ENCODE measurements at regions not wholly inside any gene's neighbourhood (a gene's known extent, or its start where the extent isn't known, plus 50 kb on each side); places are given as distances from the start of the nearest gene placed in this dataset.

- BruUV-seq (replicated peaks) = no TSS peak
- no peaks in the 10 kb centered on the region for H3K9me3 ChIP-seq (ENCODE audit: low read length)
- H3K4me2 ChIP-seq (ENCODE audit: low read length) = no peak overlapping the region
- H4K20me1 ChIP-seq (ENCODE audit: insufficient read depth, low read length) = no peaks in the 10 kb centered on the region
- H3K4me3 ChIP-seq (ENCODE audit: low read depth, low read length, poor library complexity, severe bottlenecking) = no peak overlapping the region
- H2AFZ ChIP-seq (ENCODE audit: low read length) = no peak overlapping the region
- H3K4me1 ChIP-seq (ENCODE audit: insufficient read depth, low read length, poor library complexity, severe bottlenecking) = no peaks in the 10 kb centered on the region
- CTCF ChIA-PET (ENCODE audit: unreplicated experiment) = no interaction called here
- H3K27ac ChIP-seq (ENCODE audit: low read depth, low read length, poor library complexity, severe bottlenecking) = no peak overlapping the region
- TF ChIP-seq EZH2phosphoT487 (IDR thresholded peaks at IDR 0.05; ENCODE audit: borderline replicate concordance, low read depth, low read length) (no peak), CTCF (conservative IDR thresholded peaks at IDR 0.05; ENCODE audit: low read length) (no peak)
- no peak for DNase-seq (ENCODE audit: low spot score)
- H3K9me2 ChIP-seq (ENCODE audit: insufficient read depth, low read length) = no peaks in the 10 kb centered on the region
- H3K79me2 ChIP-seq (ENCODE audit: insufficient read depth, low read depth, low read length) = no peaks in the 10 kb centered on the region
- POLR2A ChIA-PET = no interaction called here
- intact Hi-C loops (cut with micrococcal nuclease; ENCODE audit: unreplicated experiment) = no loop called here
- H3K36me3 ChIP-seq (ENCODE audit: insufficient read depth, low read length) = no peaks in the 10 kb centered on the region
These were observed 407.6 kb downstream of the COL12A1 start for GRCh38 chr6:74798302-74798701.

- Histone ChIP-seq H2AFZ (ENCODE audit: low read length) (no peak overlapping the region), H3K9me3 (ENCODE audit: low read length) (no peaks in the 10 kb centered on the region), H3K27ac (ENCODE audit: low read depth, low read length, poor library complexity, severe bottlenecking) (no peak overlapping the region), H3K4me3 (ENCODE audit: low read depth, low read length, poor library complexity, severe bottlenecking) (no peak overlapping the region), H3K9me2 (ENCODE audit: insufficient read depth, low read length) (no peaks in the 10 kb centered on the region), H4K20me1 (ENCODE audit: insufficient read depth, low read length) (no peaks in the 10 kb centered on the region), H3K36me3 (ENCODE audit: insufficient read depth, low read length) (no peaks in the 10 kb centered on the region), H3K4me1 (ENCODE audit: insufficient read depth, low read length, poor library complexity, severe bottlenecking) (no peaks in the 10 kb centered on the region), H3K79me2 (ENCODE audit: insufficient read depth, low read depth, low read length) (no peaks in the 10 kb centered on the region), H3K4me2 (ENCODE audit: low read length) (no peak overlapping the region)
- ChIA-PET CTCF (ENCODE audit: unreplicated experiment) (no interaction called here), POLR2A (no interaction called here)
- intact Hi-C loops (cut with micrococcal nuclease; ENCODE audit: unreplicated experiment) = no loop called here
- DNase-seq (ENCODE audit: low spot score) = no peak
- TF ChIP-seq CTCF (conservative IDR thresholded peaks at IDR 0.05; ENCODE audit: low read length) (no peak), EZH2phosphoT487 (IDR thresholded peaks at IDR 0.05; ENCODE audit: borderline replicate concordance, low read depth, low read length) (no peak)
- BruUV-seq (replicated peaks) = no TSS peak
These were observed 420.6 kb downstream of the COL12A1 start for GRCh38 chr6:74785236-74785635.

GRCh38 chr6:74782346-74782745 is 423.5 kb downstream of the COL12A1 start:
- Histone ChIP-seq H3K36me3 (ENCODE audit: insufficient read depth, low read length) (no peaks in the 10 kb centered on the region), H4K20me1 (ENCODE audit: insufficient read depth, low read length) (no peaks in the 10 kb centered on the region), H3K9me2 (ENCODE audit: insufficient read depth, low read length) (no peaks in the 10 kb centered on the region), H3K27ac (ENCODE audit: low read depth, low read length, poor library complexity, severe bottlenecking) (no peak overlapping the region), H3K4me3 (ENCODE audit: low read depth, low read length, poor library complexity, severe bottlenecking) (no peak overlapping the region), H3K79me2 (ENCODE audit: insufficient read depth, low read depth, low read length) (no peaks in the 10 kb centered on the region), H2AFZ (ENCODE audit: low read length) (no peak overlapping the region), H3K4me1 (ENCODE audit: insufficient read depth, low read length, poor library complexity, severe bottlenecking) (no peaks in the 10 kb centered on the region), H3K4me2 (ENCODE audit: low read length) (no peak overlapping the region), H3K9me3 (ENCODE audit: low read length) (no peaks in the 10 kb centered on the region)
- ChIA-PET POLR2A (interaction anchor here (0.7 kb wide), 1 partner anchor 1039 kb away, joined by 3 read pairs; no protein-coding TSS in a partner anchor), CTCF (ENCODE audit: unreplicated experiment) (no interaction called here)
- BruUV-seq (replicated peaks) = no TSS peak
- intact Hi-C loops (cut with micrococcal nuclease; ENCODE audit: unreplicated experiment) = no loop called here
- no peak for DNase-seq (ENCODE audit: low spot score)
- TF ChIP-seq CTCF (conservative IDR thresholded peaks at IDR 0.05; ENCODE audit: low read length) (no peak), EZH2phosphoT487 (IDR thresholded peaks at IDR 0.05; ENCODE audit: borderline replicate concordance, low read depth, low read length) (no peak)
